ENCODE measurements at regions not wholly inside any gene's neighbourhood (a gene's known extent, or its start where the extent isn't known, plus 50 kb on each side); places are given as distances from the start of the nearest gene placed in this dataset.

DNA sequence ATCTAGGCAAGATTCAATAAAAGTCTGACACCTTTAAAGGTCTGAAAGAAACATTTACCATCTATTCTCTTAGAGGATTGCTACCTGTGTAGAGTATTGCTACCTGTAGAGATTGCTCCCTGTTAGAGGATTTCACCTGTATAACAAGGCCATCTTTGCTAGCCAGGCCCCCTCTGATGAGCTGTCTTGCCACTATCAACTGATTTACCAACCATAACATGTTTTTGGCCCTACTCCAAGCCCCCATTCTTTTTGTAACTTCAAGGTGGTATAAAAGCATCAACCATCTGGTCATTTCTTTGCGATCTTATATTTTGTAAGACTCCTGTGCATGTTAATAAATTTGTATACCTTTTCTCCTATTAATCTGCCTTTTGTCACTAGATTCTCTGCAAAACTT lies 424.7 kb upstream of the CAMK1G start:
- WGBS, 2 experiments (ENCODE audit: insufficient coverage in 1 of 2, insufficient read length in 1 of 2): 64% methylated on average over 1 of the region's 1 CpG; no CpG with 5 or more reads in 1 of the 2 experiments
- no peaks in the 10 kb centered on the region for H3K36me3 Mint-ChIP-seq (ENCODE audit: low read depth)
- no peaks in the 10 kb centered on the region for H3K27me3 Mint-ChIP-seq (ENCODE audit: insufficient read depth)
- Histone ChIP-seq H3K4me1 (ENCODE audit: control insufficient read depth, insufficient read depth, low read length) (peaks cover 7% of the 10 kb centered on the region), H3K36me3 (ENCODE audit: control insufficient read depth, insufficient read depth, low read length) (no peaks in the 10 kb centered on the region), H3K9me3 (ENCODE audit: control insufficient read depth, low read length) (no peaks in the 10 kb centered on the region), H3K27me3 (ENCODE audit: control insufficient read depth, insufficient read depth, low read length, poor library complexity, severe bottlenecking) (no peaks in the 10 kb centered on the region), H3K27ac (ENCODE audit: low read depth, low read length) (no peak overlapping the region), H3K4me3 (ENCODE audit: low read length) (no peak overlapping the region), H3K9ac (ENCODE audit: extremely low read depth, low read length, poor library complexity, severe bottlenecking) (no peak overlapping the region)
- peaks cover 64% of the 10 kb centered on the region for H3K4me1 Mint-ChIP-seq
- peak; percentile 61 for DNase-seq
- H3K27ac Mint-ChIP-seq: peak overlapping the region; percentile 72
- TF ChIP-seq, protein P1, sequence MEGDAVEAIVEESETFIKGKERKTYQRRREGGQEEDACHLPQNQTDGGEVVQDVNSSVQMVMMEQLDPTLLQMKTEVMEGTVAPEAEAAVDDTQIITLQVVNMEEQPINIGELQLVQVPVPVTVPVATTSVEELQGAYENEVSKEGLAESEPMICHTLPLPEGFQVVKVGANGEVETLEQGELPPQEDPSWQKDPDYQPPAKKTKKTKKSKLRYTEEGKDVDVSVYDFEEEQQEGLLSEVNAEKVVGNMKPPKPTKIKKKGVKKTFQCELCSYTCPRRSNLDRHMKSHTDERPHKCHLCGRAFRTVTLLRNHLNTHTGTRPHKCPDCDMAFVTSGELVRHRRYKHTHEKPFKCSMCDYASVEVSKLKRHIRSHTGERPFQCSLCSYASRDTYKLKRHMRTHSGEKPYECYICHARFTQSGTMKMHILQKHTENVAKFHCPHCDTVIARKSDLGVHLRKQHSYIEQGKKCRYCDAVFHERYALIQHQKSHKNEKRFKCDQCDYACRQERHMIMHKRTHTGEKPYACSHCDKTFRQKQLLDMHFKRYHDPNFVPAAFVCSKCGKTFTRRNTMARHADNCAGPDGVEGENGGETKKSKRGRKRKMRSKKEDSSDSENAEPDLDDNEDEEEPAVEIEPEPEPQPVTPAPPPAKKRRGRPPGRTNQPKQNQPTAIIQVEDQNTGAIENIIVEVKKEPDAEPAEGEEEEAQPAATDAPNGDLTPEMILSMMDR (conservative IDR thresholded peaks at IDR 0.05): no peak
- H3K9me3 Mint-ChIP-seq: no peaks in the 10 kb centered on the region
- H3K4me3 Mint-ChIP-seq: no peak overlapping the region

DNA sequence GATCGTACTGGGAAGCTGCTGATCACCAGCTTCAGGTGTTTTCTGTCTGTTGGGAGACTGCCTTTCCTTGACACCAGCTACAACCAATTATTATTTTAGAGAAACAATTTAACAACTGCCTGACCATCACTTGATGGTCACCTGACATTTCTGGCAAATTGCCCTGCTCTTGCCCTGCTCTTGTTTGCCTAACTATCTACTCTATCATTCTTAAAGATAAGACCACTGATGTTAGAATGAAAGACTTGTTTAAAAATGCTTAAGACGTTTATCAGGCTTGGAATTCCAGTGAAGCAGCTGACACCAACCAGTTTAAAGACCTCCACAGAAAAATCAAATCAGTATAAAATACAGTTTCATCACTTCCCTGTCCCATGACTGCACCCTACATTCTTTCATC lies 423.3 kb upstream of the CAMK1G start:
- no peaks in the 10 kb centered on the region for H3K9me3 Mint-ChIP-seq
- Histone ChIP-seq H3K4me1 (ENCODE audit: control insufficient read depth, insufficient read depth, low read length) (peaks cover 7% of the 10 kb centered on the region), H3K27me3 (ENCODE audit: control insufficient read depth, insufficient read depth, low read length, poor library complexity, severe bottlenecking) (no peaks in the 10 kb centered on the region), H3K36me3 (ENCODE audit: control insufficient read depth, insufficient read depth, low read length) (no peaks in the 10 kb centered on the region), H3K4me3 (ENCODE audit: low read length) (no peak overlapping the region), H3K9ac (ENCODE audit: extremely low read depth, low read length, poor library complexity, severe bottlenecking) (no peak overlapping the region), H3K27ac (ENCODE audit: low read depth, low read length) (no peak overlapping the region), H3K9me3 (ENCODE audit: control insufficient read depth, low read length) (no peaks in the 10 kb centered on the region)
- H3K36me3 Mint-ChIP-seq (ENCODE audit: low read depth): no peaks in the 10 kb centered on the region
- H3K4me1 Mint-ChIP-seq: peaks cover 58% of the 10 kb centered on the region
- no peaks in the 10 kb centered on the region for H3K27me3 Mint-ChIP-seq (ENCODE audit: insufficient read depth)
- WGBS, 2 experiments (ENCODE audit: insufficient coverage in 1 of 2, insufficient read length in 1 of 2): 54 to 89% methylated on average over 1 to 2 of the region's 2 CpGs
- peak overlapping the region; percentile 10 for H3K4me3 Mint-ChIP-seq
- DNase-seq: no peak
- TF ChIP-seq, protein P1 (conservative IDR thresholded peaks at IDR 0.05): no peak
- peak overlapping the region; percentile 81 for H3K27ac Mint-ChIP-seq

DNA sequence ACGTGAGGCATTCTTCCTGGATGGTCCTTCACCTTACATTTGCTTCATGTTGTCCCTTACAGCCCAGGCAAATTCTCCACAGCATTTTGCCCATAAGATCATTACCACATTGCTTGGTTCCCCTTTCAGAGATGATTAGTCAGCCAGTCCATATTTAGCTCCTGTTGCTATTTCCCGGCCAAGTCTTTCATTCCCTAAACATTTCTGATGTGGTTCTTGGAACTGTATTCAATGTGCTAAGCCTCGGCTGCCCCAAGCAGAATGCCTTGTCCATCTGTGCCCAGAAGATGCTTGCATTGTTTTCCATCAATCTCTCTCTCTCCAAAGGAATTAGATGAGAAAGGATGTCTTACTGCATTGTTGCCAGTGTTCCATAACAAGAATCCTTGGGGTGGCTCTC lies 420.9 kb upstream of the CAMK1G start:
- peaks cover 13% of the 10 kb centered on the region for H3K9me3 Mint-ChIP-seq
- no peak overlapping the region for H3K4me3 Mint-ChIP-seq
- no peaks in the 10 kb centered on the region for H3K27me3 ChIP-seq (ENCODE audit: control insufficient read depth, insufficient read depth, low read length, poor library complexity, severe bottlenecking)
- no peak overlapping the region for H3K27ac Mint-ChIP-seq
- peaks cover 37% of the 10 kb centered on the region for H3K4me1 Mint-ChIP-seq
- H3K27me3 Mint-ChIP-seq (ENCODE audit: insufficient read depth): no peaks in the 10 kb centered on the region
- peaks cover 7% of the 10 kb centered on the region for H3K4me1 ChIP-seq (ENCODE audit: control insufficient read depth, insufficient read depth, low read length)
- WGBS, 2 experiments (ENCODE audit: insufficient coverage in 1 of 2, insufficient read length in 1 of 2): 89 to 100% methylated on average over 2 to 3 of the region's 3 CpGs
- no peaks in the 10 kb centered on the region for H3K36me3 Mint-ChIP-seq (ENCODE audit: low read depth)
- H3K4me3 ChIP-seq (ENCODE audit: low read length): peak overlapping the region; percentile 14
- TF ChIP-seq, protein P1 (conservative IDR thresholded peaks at IDR 0.05): no peak
- H3K9ac ChIP-seq (ENCODE audit: extremely low read depth, low read length, poor library complexity, severe bottlenecking): no peak overlapping the region
- H3K27ac ChIP-seq (ENCODE audit: low read depth, low read length): no peak overlapping the region
- no peaks in the 10 kb centered on the region for H3K36me3 ChIP-seq (ENCODE audit: control insufficient read depth, insufficient read depth, low read length)
- DNase-seq: no peak
- peaks cover 13% of the 10 kb centered on the region for H3K9me3 ChIP-seq (ENCODE audit: control insufficient read depth, low read length)

Measured in endodermal cell (in vitro differentiated cells).